Esophagus muscularis mucosa (tissue), 2 donors: ENCODE measurements at regions not wholly inside any gene's neighbourhood (a gene's known extent, or its start where the extent isn't known, plus 50 kb on each side); places are given as distances from the start of the nearest gene placed in this dataset.

Experiments
- EP300 ChIP-seq: sonication (generic); formaldehyde crosslinking; IDR thresholded peaks from one replicate; pipeline ENCODE4 v1.6.1; 2017; ENCODE audit warnings: antibody characterized with exemption
- POLR2A ChIP-seq: fragments of 450-650 bp; IDR thresholded peaks from one replicate; pipeline ENCODE4 v1.6.1; 2017; ENCODE audit warnings: antibody characterized with exemption, moderate library complexity, mild to moderate bottlenecking, low read depth

DNA sequence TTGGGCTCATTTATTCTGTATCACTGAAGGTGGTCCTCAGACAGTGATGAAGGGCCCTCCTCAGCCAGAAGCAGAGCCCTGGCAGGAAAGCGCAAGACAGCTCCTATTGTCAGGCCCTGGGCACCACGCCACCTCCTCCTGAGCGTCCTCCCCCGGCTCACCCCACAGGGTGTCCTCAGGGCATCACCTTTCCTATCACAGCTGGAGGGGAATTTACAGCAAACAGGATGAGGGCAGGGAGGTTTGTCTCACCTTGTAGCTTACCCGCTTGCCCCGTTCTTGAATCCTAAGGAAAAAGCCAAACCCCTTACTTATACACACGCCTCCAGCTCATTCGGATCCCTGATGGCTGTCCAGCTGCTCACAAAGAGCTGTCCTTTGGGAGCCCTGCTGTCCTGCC lies 50.2 kb upstream of the LANCL2 start:
- TF ChIP-seq POLR2A (no peak), EP300 (no peak)
